ENCODE measurements at regions not wholly inside any gene's neighbourhood (a gene's known extent, or its start where the extent isn't known, plus 50 kb on each side); places are given as distances from the start of the nearest gene placed in this dataset.
"Not testable (repeated sequence)": the region's sequence is repeated elsewhere in the genome, so short reads cannot be mapped to it uniquely, and the experiment has no call there.

GRCh38 chr1:215323992-215324391, 241.5 kb downstream of the KCNK2 start:
- H3K79me2 ChIP-seq (ENCODE audit: control insufficient read depth, insufficient read depth, low read length); H3K27ac ChIP-seq (ENCODE audit: extremely low read depth, low read depth, low read length); H4K20me1 ChIP-seq (replicated peaks; ENCODE audit: control insufficient read depth, insufficient read depth, low read length); ATAC-seq; H3K9ac ChIP-seq (ENCODE audit: insufficient read depth in 1 of 2, low read depth in 2 of 2, low read length in 2 of 2); H2AFZ ChIP-seq (ENCODE audit: low read depth, low read length); POLR2A ChIA-PET; H3K9me1 ChIP-seq (ENCODE audit: control insufficient read depth, insufficient read depth, low read length); CTCF ChIA-PET (ENCODE audit: low intra/inter-chr PET ratio); intact Hi-C loops (cut with micrococcal nuclease); H3K27me3 ChIP-seq (ENCODE audit: control insufficient read depth in 2 of 2, insufficient read depth in 2 of 2, low read length in 2 of 2); FAIRE-seq; BruUV-seq (replicated peaks); H3K36me3 ChIP-seq (ENCODE audit: control insufficient read depth, insufficient read depth, low read length); in situ Hi-C loops (cut with MboI); H3K4me3 ChIP-seq; H3K4me1 ChIP-seq (replicated peaks in 1 of 2; ENCODE audit: control insufficient read depth in 2 of 2, insufficient read depth in 2 of 2, low read length in 2 of 2); H3K4me2 ChIP-seq (ENCODE audit: insufficient read depth, low read length); H3K9me3 ChIP-seq (replicated peaks; ENCODE audit: control insufficient read depth, insufficient read depth, low read depth, low read length): not testable (repeated sequence)
- WGBS (ENCODE audit: insufficient coverage, low coverage, missing lambda C conversion rate), result 4% methylated on average over 3 of the region's 3 CpGs
- peak in 1 of 4 experiments; percentile 1 for DNase-seq (ENCODE audit: extremely low read depth in 1 of 4, low spot score in 3 of 4)
- peak; percentile 69 for TF ChIP-seq ZFP36 (IDR thresholded peaks at IDR 0.05; ENCODE audit: low read depth, low read length, partially characterized antibody)

GRCh38 chr1:215330426-215330825, 236.7 kb upstream of the KCTD3 start:
- no peak for DNase-seq (ENCODE audit: extremely low read depth in 1 of 4, low spot score in 3 of 4)
- no peak overlapping the region for H3K4me2 ChIP-seq (ENCODE audit: insufficient read depth, low read length)
- no peak for FAIRE-seq
- H3K9me1 ChIP-seq (ENCODE audit: control insufficient read depth, insufficient read depth, low read length), result no peaks in the 10 kb centered on the region
- H3K79me2 ChIP-seq (ENCODE audit: control insufficient read depth, insufficient read depth, low read length), result no peaks in the 10 kb centered on the region
- BruUV-seq (replicated peaks), result no TSS peak
- intact Hi-C loops (cut with micrococcal nuclease), result no loop called here
- H3K36me3 ChIP-seq (ENCODE audit: control insufficient read depth, insufficient read depth, low read length), result no peaks in the 10 kb centered on the region
- POLR2A ChIA-PET, result no interaction called here
- no peak for ATAC-seq
- H3K9ac ChIP-seq (ENCODE audit: insufficient read depth in 1 of 2, low read depth in 2 of 2, low read length in 2 of 2), result no peak overlapping the region
- no peaks in the 10 kb centered on the region for H4K20me1 ChIP-seq (replicated peaks; ENCODE audit: control insufficient read depth, insufficient read depth, low read length)
- no peak overlapping the region for H2AFZ ChIP-seq (ENCODE audit: low read depth, low read length)
- H3K9me3 ChIP-seq (replicated peaks; ENCODE audit: control insufficient read depth, insufficient read depth, low read depth, low read length), result no peaks in the 10 kb centered on the region
- H3K27ac ChIP-seq (ENCODE audit: extremely low read depth, low read depth, low read length), result no peak overlapping the region
- CTCF ChIA-PET (ENCODE audit: low intra/inter-chr PET ratio), result no interaction called here
- in situ Hi-C loops (cut with MboI), result no loop called here
- no peaks in the 10 kb centered on the region for H3K4me1 ChIP-seq (replicated peaks in 1 of 2; ENCODE audit: control insufficient read depth in 2 of 2, insufficient read depth in 2 of 2, low read length in 2 of 2)
- no peaks in the 10 kb centered on the region for H3K27me3 ChIP-seq (ENCODE audit: control insufficient read depth in 2 of 2, insufficient read depth in 2 of 2, low read length in 2 of 2)
- H3K4me3 ChIP-seq, result no peak overlapping the region
- no peak for TF ChIP-seq KAT2B (IDR thresholded peaks at IDR 0.05; ENCODE audit: low read depth, low read length)
- no peak for TF ChIP-seq RNF2 (IDR thresholded peaks at IDR 0.05)
- TF ChIP-seq HDAC2 (IDR thresholded peaks at IDR 0.05), result no peak
- no peak for TF ChIP-seq BRF2 (IDR thresholded peaks at IDR 0.05; ENCODE audit: borderline replicate concordance, insufficient read depth, insufficient read length)
- no peak for TF ChIP-seq GATAD2A (IDR thresholded peaks at IDR 0.05)
- no peak for TF ChIP-seq PCBP2 (IDR thresholded peaks at IDR 0.05; ENCODE audit: low read depth, low read length, poor library complexity, severe bottlenecking)
- TF ChIP-seq ZBTB7A (IDR thresholded peaks at IDR 0.05; ENCODE audit: borderline replicate concordance, control insufficient read depth, low read depth, low read length), result no peak
- TF ChIP-seq SIN3B (IDR thresholded peaks at IDR 0.05; ENCODE audit: low read depth), result no peak
- no peak for TF ChIP-seq ZNF699 (CRISPR knock-in tag; IDR thresholded peaks at IDR 0.05; ENCODE audit: insufficient replicate concordance)
- no peak for TF ChIP-seq ELF4 (CRISPR knock-in tag; IDR thresholded peaks at IDR 0.05)
- TF ChIP-seq ZNF124 (CRISPR knock-in tag; IDR thresholded peaks at IDR 0.05), result no peak
- TF ChIP-seq ZNF408 (CRISPR knock-in tag; IDR thresholded peaks at IDR 0.05; ENCODE audit: low read depth), result no peak
- TF ChIP-seq ZBTB12 (CRISPR knock-in tag; IDR thresholded peaks at IDR 0.05), result no peak
- TF ChIP-seq THRA (IDR thresholded peaks at IDR 0.05), result no peak
- TF ChIP-seq ZNF830 (CRISPR knock-in tag; IDR thresholded peaks at IDR 0.05), result no peak
